Adrenal gland (tissue), 5 donors: ENCODE measurements at regions not wholly inside any gene's neighbourhood (a gene's known extent, or its start where the extent isn't known, plus 50 kb on each side); places are given as distances from the start of the nearest gene placed in this dataset.

ENCODE experiments used
- POLR2A ChIP-seq, 2 donors: fragments of 450-650 bp; IDR thresholded peaks; one replicate each; pipeline ENCODE4 v1.6.1; 2017; ENCODE audit warnings: antibody characterized with exemption in 2 of 2, mild to moderate bottlenecking in 2 of 2, moderate library complexity in 1 of 2
- TF ChIP-seq, protein P1 (sequence below), 6 experiments: fragments of 450-650 bp in 4 of 6; fragments of 200-600 bp in 2 of 6; sonication (generic) in 1 of 6; IDR thresholded peaks; 1 replicate in 5 of 6; 2 replicates in 1 of 6; pipeline versions ENCODE4 v1.5.1 to v1.8.0; 2016 to 2021; ENCODE audit warnings: antibody characterized with exemption in 6 of 6, mild to moderate bottlenecking in 2 of 6, moderate library complexity in 1 of 6
- donor health status: DM: no; HTN: no; CAD: no.

DNA sequence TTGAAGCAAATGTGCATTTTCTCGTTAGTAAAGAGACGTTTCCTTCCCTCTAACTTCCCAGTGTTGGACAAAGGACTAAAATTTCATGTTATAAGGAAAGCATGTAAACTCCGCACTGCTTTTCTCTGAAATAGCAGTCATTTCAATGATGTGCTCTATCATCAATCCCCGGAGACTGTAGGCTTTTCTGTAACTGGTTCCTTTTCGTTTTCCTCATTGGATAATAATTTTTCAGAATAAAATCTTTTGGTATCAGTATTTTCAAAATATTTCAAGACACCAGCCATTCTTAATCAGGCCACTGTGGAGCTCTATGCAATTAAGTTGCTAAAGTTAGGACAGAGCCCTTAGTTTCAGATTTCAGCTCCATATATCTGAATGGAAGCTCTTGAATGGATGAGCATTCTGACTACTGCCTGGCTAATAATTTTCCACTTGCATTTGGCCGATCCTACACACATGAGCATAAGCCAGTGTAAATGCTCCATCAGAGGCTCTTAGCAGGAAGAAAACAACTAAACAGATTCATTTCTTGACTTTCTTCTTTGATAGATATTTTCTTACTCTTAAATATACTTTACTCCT, 157.7 kb downstream of the CHIC2 start:
- no peak for TF ChIP-seq POLR2A (IDR thresholded peaks at IDR 0.05)
- TF ChIP-seq, protein P1, sequence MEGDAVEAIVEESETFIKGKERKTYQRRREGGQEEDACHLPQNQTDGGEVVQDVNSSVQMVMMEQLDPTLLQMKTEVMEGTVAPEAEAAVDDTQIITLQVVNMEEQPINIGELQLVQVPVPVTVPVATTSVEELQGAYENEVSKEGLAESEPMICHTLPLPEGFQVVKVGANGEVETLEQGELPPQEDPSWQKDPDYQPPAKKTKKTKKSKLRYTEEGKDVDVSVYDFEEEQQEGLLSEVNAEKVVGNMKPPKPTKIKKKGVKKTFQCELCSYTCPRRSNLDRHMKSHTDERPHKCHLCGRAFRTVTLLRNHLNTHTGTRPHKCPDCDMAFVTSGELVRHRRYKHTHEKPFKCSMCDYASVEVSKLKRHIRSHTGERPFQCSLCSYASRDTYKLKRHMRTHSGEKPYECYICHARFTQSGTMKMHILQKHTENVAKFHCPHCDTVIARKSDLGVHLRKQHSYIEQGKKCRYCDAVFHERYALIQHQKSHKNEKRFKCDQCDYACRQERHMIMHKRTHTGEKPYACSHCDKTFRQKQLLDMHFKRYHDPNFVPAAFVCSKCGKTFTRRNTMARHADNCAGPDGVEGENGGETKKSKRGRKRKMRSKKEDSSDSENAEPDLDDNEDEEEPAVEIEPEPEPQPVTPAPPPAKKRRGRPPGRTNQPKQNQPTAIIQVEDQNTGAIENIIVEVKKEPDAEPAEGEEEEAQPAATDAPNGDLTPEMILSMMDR (IDR thresholded peaks at IDR 0.05) = no peak
